GM21526 (cell line): ENCODE measurements at regions not wholly inside any gene's neighbourhood (a gene's known extent, or its start where the extent isn't known, plus 50 kb on each side); places are given as distances from the start of the nearest gene placed in this dataset.

Experiments used
- ATAC-seq: cut with Tn5 transposase; IDR thresholded peaks from one replicate; pipeline ENCODE4 v1.9.1; 2021; ENCODE audit warnings: moderate library complexity; ENCODE audit not compliant: unreplicated experiment, low FRiP score

DNA sequence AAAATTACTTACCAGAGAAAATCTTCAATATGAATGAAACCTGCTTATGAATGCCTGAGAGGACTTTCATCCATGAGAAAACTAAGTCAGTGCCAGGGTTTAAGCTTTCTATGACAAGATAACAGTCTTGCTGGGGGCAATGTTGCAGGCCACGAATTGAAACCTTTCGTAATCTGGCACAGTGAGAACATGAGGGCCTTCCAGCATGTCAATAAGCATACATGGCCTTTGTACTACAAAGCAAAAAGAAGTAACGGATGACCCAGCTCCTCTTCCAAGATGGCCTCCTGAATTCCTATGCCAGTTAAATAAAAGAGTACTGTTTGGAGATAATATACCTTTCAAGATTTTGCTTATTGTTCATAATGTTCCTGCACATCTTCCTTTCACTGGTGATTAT, 270.6 kb upstream of the PHF14 start:
- ATAC-seq: no peak

DNA sequence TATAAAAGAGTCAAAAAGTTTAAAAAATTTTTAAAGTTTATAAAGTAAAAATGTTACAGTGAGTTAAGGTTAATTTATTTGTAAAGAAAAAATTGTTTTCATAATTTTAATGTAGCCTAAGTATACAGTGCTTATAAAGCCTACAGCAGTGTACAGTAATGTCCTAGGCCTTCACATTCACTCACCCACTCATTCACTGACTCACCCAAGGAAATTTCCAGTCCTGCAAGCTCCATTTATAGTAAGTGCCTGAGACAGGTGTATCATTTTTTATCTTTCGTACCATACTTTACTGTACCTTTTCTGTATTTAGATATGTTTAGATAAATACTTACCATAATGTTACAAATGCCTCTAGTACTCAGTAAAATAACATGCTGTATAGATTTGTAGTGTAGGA, 269.7 kb upstream of the PHF14 start:
- ATAC-seq: no peak

DNA sequence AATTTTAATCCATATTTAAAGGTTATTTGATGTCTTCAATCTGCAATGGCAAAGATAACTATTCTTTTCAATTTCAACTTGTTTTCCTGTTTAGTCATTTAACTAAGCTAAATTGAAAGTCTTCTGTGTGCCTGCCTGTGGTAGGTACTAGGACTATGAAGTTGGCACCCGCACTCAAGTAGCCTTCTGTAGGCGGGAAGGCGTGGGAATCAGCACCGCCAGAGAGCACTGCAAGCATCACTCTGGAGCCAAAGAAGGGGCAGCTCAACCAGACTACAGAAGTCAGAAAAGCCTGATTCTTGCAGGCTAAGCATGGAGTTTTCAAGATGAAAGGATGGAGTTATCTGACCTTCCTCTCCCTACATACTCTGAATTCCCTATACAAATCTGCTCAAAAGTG, 269.0 kb upstream of the PHF14 start:
- ATAC-seq: no peak

DNA sequence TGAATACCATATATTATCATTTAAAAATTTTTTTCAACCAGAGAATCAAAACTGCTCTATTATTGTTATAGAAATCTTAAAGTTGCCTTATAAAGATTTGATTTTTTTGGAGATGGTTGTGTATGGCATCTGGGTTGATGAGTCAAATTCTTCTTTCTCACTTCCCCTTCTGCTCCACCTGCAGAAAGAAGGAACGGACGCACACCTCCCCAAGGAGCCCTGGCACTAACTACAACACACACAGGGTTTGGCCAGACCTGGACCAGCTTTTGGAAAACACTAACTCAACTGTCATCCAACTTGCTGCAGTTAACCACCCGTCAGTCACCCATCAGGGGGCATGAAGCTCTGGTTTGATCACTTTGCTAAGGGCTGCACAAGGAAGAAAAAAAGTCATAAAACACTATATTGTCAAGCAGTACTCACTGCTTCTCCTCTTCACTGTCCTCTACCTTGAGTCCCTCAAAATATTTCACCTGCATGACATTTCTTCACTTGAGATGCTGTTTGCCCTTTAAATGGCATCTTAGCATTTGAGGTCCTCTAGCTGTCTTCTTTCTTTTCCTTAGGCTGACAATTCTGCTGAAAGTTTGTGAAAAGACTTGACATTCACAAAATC, 266.7 kb upstream of the PHF14 start:
- ATAC-seq: peak; percentile 100

DNA sequence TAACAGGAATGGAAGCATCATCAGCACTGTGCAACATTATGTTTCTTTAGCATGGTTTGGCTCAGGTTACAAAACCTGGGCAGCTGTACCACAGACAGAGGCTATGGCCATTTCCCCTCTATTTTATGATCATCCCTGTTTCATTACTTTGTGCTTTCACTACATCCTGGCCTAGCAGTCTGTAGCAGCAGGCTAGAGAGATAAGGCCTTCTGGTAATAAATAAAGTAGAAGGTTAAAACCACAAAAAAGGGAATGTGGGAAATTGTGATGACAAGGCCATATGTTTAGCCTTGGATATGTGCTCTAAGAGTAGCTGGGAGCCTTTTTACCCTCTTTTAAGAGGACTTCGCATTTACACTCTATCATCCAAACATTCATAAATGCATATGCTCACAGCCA, 266.2 kb upstream of the PHF14 start:
- ATAC-seq: peak; percentile 34

DNA sequence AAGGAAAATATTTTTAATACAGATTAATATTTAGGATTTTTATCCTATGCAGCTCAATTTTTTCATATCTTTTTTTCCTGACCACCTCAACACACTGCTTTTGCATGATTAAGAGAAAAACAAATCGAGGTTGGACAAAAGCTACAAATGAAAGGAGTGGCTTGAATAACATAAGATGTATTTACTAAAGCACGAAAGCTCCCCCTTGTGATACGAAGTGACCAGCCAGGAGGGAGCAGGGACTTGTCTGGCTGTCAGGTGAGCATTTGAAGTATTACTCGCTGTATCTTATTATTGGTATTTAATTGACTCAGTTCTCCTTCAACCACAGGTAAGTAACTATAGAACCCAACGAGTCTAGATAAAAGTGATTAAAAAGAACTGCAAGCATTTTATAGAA, 265.2 kb upstream of the PHF14 start:
- ATAC-seq: no peak

DNA sequence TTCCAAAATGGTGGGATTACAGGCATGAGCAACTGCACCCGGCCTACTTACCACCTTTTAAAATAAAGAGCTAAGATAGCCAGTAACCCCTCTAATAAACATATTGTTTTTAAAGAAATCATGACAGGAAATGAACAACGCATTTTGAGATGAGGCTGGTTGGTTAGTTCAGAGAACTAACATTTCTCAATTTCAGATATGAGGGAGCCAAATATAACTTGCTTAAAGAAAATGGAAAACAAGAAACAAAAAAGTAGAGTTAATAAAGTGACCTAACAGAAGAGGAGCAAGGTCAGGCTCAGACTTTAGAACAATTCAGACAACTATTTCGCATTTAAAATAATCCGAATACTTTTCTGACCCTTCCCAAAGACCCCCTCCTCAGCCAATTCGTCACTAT, 254.9 kb upstream of the PHF14 start:
- ATAC-seq: no peak

DNA sequence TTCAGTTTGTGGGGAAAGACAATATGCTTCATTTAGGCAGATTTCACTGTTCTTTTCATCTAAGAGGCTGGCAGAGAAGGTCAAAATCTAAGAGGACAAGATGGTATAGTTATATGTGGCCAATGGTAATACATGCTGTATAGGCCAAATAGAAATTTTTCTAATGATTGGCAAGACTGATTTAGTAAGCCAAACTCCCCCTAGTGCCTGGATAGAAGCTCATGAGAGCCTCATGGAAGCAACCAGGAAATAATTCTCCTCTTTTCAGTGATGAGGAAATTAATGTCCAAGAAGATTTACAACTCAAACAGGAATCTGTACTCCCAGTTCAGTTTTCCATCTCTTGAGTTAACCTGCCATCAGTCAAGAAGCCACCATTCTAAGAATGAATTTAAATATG, 253.6 kb upstream of the PHF14 start:
- ATAC-seq: no peak

DNA sequence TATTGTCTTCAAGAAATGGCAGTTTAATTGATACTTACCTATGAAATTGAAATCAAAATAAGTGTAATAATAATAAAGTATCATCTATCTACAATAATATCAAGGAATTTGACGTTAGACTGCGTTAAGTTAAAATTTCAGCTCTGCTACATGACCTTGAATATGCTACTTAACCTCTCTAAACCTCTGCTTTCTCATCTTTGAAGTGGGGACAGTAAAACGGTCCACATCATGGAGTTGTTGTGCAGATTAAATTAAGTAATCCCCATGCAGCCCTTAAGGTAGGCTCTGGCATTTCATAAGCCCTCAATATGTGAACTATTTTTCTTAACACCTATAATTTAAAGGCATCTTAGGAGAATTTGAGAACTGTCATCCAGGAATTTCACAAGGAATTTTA, 252.4 kb upstream of the PHF14 start:
- no peak for ATAC-seq

DNA sequence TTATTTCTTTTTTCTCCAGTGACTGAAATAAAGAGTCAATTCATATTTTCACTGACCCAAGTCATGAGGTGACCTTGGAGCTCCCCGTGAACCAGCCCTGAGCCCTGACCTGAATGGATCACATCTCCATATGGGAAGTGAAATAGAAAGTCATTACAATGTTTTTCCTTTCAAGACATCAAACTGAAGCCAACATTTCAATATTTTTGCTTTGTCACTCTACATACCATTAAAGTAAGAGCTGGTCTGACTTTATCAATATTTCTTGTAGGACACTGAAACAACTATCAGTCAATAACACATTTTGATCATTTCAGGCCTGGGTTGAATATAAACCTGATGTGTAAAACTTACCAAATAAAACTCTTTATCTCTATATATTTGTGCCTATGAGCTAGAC, 249.8 kb upstream of the PHF14 start:
- no peak for ATAC-seq

DNA sequence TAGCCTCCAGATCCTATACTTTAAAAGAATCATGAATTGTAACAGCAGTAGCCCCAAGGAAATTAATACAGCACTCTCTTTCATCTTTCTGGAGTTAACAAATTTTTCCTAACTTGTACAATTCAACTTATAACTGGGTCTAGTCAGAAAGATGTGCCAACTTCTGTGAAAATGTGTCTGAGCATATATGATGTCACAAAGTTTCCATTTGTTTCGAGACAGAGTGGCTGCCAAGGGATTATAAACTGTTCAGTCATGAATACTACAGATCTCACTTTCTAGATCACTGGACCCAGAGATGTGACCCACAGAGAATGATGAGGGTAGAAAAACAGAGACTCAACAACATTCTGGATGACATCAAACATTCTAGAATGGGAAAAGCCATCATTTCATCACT, 249.2 kb upstream of the PHF14 start:
- ATAC-seq: no peak

DNA sequence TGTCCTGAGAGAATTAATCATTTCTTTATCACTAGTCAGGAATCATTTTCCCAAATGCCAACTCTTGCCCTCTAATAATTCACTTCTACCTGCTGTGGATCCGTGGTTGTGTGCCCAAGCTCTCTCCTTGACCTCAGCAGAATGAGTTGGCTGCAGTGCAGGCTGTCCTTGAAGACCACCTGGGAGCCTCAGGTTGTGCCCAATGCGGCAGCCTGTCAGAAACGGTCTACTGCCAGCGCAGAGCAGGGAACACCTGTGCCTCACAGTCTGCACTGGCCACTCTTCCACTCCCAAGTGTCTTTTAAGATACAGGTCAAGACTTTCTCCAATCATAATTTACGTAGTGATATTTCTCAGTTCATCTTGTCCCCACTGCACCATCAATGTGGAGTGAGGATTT, 246.0 kb upstream of the PHF14 start:
- ATAC-seq: no peak

DNA sequence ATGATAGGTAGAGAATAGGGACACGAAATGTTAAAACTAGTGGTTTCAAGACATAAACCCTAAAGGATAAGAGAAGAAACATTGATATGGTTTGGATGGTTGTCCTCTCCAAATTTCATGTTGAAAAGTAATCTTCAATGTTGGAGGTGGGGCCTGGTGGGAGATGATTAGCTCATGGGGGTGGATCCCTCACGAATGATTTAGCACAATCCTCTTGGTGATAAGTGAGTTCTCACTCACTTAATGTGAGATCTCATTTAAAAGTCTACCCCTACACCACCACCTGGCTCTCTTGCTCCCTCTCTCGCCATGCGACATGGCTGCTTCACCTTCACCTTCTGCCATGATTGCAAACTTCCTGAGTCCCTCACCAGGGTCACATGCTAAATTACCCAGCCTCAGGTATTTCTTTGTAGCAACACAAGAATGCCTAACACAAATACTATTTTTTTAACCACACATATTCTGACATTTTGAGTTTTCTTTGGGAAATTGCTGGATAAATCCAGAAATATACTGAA, 242.4 kb upstream of the PHF14 start:
- ATAC-seq: no peak

DNA sequence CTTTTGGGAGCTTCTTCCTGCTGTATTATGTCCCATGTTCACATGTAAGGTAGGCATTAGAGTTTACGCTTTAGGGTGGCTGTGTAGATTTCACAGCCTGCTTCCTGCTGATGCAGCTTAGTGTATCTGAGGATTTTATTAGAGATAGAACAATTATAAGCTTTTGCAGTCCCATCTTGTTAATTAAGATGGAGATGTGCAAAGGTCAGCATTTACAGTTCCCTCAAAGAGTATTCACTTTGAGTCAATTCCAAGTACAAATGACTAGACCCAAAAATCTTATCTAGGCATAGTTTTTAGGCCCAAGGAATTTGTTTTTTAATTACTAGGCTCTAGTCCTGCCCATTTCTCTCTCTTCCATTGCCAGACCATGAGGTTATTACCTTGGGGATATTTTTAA, 239.9 kb upstream of the PHF14 start:
- no peak for ATAC-seq

DNA sequence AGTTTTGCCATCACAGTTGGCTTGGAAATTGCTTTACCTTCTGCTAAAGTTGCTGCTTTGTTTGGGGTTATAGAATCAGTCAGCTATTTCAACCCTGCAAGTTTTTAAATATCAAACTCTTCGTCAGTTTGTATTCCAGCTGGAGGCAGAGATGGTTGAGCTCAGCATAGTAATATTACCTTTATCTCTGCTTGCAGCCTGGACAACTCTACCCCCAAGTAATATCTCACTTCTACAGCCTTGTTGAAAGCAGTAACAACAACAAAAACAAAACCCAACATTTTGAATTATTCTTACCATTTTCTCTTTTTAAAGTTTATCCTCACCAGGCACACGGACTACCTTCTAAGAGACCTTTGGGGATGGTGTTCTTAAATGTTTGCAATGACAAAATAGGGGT, 239.1 kb upstream of the PHF14 start:
- no peak for ATAC-seq

DNA sequence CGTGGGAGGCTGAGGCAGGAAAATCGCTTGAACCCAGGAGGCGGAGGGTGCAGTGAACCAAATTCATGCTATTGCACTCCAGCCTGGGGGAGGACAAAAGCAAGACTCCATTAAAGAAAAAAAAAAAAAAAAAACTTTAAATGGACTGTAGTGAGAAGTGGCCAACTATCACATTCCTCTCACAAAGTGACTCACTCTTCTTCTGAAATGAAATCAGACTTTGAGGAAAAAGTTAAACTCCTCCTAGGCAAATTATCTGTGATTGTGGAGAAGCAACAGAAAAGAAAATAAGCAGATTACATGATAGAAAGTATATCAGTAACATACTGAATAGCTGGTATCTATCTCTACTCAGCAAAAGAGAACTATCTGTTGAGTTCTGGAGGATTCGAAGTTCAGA, 234.3 kb upstream of the PHF14 start:
- no peak for ATAC-seq

DNA sequence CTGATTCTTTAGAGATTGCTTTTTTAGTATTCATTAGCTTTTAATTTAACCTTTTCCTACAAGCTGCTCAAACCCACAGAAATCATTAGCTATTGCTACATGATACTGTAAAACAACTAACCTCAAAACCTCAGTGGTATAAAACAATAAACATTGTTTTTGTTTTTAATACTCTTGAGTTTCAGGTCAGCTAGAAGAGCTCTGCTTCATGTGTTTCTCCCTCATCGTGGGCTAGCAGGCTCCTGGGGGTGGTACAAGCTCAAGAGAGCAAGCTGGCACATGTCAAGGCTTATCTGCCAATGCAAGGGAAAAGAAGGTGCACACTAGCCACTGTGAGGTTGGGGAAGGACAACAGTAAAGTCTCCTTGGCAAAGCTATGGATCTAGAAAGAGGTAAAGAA, 232.9 kb upstream of the PHF14 start:
- no peak for ATAC-seq

DNA sequence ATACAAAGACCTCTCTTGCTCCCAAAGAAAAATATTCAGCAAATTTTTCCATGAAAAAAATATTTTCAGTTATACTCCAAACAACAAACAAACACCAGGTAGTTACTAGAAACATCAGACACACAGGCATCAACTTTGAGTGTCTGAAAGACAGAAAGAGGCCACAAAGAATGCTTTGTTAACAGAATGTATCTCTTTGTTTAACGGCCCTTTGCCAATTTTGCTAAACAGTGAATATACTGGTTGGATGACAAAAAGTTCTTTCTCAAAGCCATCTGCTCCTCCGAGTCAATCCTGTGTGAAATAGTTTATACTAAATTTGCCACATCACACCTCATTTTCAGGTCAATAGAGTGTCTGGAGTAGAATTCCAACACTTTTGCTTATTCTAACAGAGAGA, 216.7 kb upstream of the PHF14 start:
- no peak for ATAC-seq

DNA sequence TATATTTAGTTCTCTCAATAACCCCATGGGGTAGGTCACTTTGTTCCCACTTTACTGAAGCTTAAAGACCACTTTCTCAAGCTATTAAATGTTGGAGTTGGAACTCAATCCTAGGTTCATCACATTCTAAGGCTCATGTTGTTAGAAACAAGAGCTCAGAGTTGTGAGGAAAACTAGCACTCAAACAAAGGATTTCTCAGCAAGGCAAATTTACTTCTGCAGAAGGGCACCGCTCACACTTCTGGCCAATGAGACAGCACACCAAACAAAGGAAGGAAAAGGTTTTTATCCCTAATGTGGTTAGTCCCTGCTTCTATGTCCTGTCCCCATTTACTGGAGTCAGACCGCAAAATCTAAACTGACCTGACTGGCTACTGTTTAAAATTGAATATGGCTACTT, 214.6 kb upstream of the PHF14 start:
- ATAC-seq: no peak

DNA sequence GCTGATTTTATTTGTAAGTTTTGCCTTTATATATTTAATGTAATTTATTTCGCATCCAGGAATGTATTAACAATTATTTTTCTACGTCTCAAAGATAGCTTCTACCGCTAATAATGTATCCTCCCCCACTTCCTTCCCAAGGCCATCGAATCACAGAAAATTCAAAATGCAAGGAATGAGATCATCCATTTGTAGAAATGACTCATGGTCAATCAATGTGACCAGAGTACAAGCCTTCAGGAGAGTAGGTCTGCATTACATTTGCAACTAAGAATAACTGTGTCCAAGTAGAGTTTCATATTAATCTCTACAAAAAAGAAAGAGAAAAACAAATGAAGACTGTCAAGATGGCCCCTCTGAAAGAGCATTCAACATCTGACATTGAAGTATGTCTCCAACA, 205.9 kb upstream of the PHF14 start:
- ATAC-seq: no peak

DNA sequence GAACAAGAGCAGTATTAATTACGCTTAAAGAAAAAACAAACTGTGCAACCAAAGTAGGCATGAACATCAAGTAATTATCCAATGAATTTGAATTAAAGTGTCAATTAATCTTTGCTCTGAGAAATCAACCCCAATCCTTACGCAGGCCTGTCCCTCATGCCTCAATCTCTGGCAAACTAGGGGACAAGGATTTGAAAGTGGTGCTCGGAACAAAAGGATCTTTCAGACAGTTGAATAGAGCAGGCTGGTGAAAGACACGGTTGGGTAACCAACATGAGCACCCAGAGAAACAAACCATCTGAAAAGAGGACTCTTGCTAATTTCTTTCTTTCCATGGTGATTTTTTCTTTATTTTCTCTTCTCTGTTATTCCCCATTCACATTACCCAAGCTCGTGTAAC, 203.5 kb upstream of the PHF14 start:
- no peak for ATAC-seq

DNA sequence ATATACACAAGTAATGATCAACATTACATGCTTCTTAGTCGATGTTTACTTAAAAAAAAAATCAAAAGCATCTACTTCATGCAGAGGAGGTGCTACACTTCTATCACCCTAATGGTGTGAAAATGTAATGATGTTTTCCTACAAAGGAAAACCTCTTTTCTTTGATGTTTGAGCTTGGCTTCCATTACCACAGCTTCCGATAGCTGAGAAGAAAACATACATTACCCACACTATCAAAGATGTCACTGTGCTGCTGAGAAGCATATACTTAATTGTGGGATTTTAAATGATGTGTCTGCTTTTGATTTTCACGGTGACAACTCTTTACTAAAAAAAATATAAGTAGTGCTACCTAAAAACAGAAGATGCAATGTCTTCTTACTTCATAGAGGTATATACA, 200.2 kb upstream of the PHF14 start:
- ATAC-seq: no peak
